GM21576 (cell line): ENCODE measurements at regions not wholly inside any gene's neighbourhood (a gene's known extent, or its start where the extent isn't known, plus 50 kb on each side); places are given as distances from the start of the nearest gene placed in this dataset.
A peak's percentile ranks its signal among the peaks of the same experiment; 100 is the strongest.

Experiments
- ATAC-seq: cut with Tn5 transposase; IDR thresholded peaks from one replicate; pipeline ENCODE4 v1.9.1; 2021; ENCODE audit warnings: mild to moderate bottlenecking, moderate library complexity; ENCODE audit not compliant: unreplicated experiment

- ATAC-seq = no peak
Measured at GRCh38 chr2:55973673-55974072, 50.1 kb upstream of the EFEMP1 start.

GRCh38 chr2:55976681-55977080 lies 53.1 kb upstream of the EFEMP1 start:
- ATAC-seq = no peak

- peak; percentile 96 for ATAC-seq
Measured at GRCh38 chr2:55985406-55985805, 61.8 kb upstream of the EFEMP1 start.

GRCh38 chr2:55986001-55986400 lies 62.4 kb upstream of the EFEMP1 start:
- ATAC-seq = no peak

GRCh38 chr2:55986700-55987440 lies 63.3 kb upstream of the EFEMP1 start:
- no peak for ATAC-seq

- ATAC-seq = no peak
Measured at GRCh38 chr2:55989405-55989804, 65.8 kb upstream of the EFEMP1 start.

GRCh38 chr2:55992455-55992854 lies 68.9 kb upstream of the EFEMP1 start:
- ATAC-seq = no peak

GRCh38 chr2:55993685-55994084 lies 70.1 kb upstream of the EFEMP1 start:
- no peak for ATAC-seq

- ATAC-seq = no peak
Measured at GRCh38 chr2:55995211-55995610, 71.6 kb upstream of the EFEMP1 start.

- ATAC-seq = no peak
Measured at GRCh38 chr2:55995902-55996301, 72.3 kb upstream of the EFEMP1 start.

- no peak for ATAC-seq
Measured at GRCh38 chr2:55999231-55999630, 75.6 kb upstream of the EFEMP1 start.

GRCh38 chr2:55999790-56000189 lies 76.2 kb upstream of the EFEMP1 start:
- ATAC-seq = no peak

GRCh38 chr2:56001947-56002346 lies 78.4 kb upstream of the EFEMP1 start:
- no peak for ATAC-seq

GRCh38 chr2:56008661-56009431 lies 85.3 kb upstream of the EFEMP1 start:
- no peak for ATAC-seq

GRCh38 chr2:56009758-56010458 lies 86.3 kb upstream of the EFEMP1 start:
- no peak for ATAC-seq

- ATAC-seq = no peak
Measured at GRCh38 chr2:56011624-56012023, 88.0 kb upstream of the EFEMP1 start.

- no peak for ATAC-seq
Measured at GRCh38 chr2:56012221-56012765, 88.7 kb upstream of the EFEMP1 start.

- ATAC-seq = no peak
Measured at GRCh38 chr2:56013475-56013874, 89.9 kb upstream of the EFEMP1 start.

GRCh38 chr2:56014046-56014730 lies 90.6 kb upstream of the EFEMP1 start:
- no peak for ATAC-seq

GRCh38 chr2:56015711-56016115 lies 92.1 kb upstream of the EFEMP1 start:
- ATAC-seq = no peak

- no peak for ATAC-seq
Measured at GRCh38 chr2:56017784-56018183, 94.2 kb upstream of the EFEMP1 start.
